ENCODE measurements at regions not wholly inside any gene's neighbourhood (a gene's known extent, or its start where the extent isn't known, plus 50 kb on each side); places are given as distances from the start of the nearest gene placed in this dataset.

DNA sequence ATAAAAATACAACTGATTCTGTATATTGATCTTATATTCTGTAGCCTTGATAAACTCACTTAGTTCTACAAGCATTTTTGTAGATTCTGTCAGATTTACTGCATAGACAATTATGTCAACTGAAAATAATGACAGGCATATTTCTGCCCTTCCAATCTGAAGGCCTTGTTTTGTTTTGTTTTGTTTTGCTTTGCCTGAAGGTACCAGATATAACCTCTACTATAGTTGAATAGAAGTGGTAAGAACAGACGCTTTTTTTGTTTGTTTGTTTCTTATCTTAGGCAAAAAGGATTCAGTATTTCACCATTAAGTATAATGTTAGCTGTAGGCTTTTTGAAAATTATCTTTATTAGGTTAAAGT, 64.6 kb upstream of the RSPO3 start:
- no peak for TF ChIP-seq CTBP1 (IDR thresholded peaks at IDR 0.05; ENCODE audit: borderline replicate concordance)
- TF ChIP-seq TARDBP (IDR thresholded peaks at IDR 0.05) = no peak
- no peak for TF ChIP-seq FOXK2 (IDR thresholded peaks at IDR 0.05)
- TF ChIP-seq FOXM1 (IDR thresholded peaks at IDR 0.05; ENCODE audit: borderline replicate concordance) = no peak
- TF ChIP-seq NFRKB (IDR thresholded peaks at IDR 0.05) = no peak
- no peak for TF ChIP-seq SUZ12 (IDR thresholded peaks at IDR 0.05)
- TF ChIP-seq SP1 (IDR thresholded peaks at IDR 0.05) = no peak
- no peak for TF ChIP-seq ARNT (IDR thresholded peaks at IDR 0.05)
- TF ChIP-seq BHLHE40 (IDR thresholded peaks at IDR 0.05; ENCODE audit: borderline replicate concordance) = no peak
- no peak for TF ChIP-seq ELF4 (IDR thresholded peaks at IDR 0.05)
- ChIA-PET CTCF (no interaction called here), POLR2A (no interaction called here)
- DNase-seq (ENCODE audit: extremely low spot score) = no peak

DNA sequence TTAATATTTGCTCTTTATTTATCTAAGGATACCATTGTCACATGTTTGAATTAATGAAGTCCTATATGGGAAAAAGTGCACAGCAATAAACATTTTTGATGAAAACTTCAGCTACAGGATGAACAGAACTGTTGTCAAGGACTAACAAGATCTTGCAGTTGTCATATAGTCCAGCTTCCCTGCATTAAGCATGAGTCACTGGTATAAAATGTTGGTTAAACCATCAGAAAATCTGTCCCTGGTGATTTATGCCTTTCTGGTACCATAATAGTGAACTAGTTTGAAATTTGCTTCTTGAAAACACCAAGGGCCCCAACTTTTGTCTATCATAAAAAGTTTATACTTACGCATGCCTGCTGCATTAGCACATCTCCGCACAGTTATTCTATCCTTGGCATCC, 60.4 kb upstream of the RSPO3 start:
- no peak for DNase-seq (ENCODE audit: extremely low spot score)
- CTCF ChIA-PET = no interaction called here
- TF ChIP-seq, protein P1, sequence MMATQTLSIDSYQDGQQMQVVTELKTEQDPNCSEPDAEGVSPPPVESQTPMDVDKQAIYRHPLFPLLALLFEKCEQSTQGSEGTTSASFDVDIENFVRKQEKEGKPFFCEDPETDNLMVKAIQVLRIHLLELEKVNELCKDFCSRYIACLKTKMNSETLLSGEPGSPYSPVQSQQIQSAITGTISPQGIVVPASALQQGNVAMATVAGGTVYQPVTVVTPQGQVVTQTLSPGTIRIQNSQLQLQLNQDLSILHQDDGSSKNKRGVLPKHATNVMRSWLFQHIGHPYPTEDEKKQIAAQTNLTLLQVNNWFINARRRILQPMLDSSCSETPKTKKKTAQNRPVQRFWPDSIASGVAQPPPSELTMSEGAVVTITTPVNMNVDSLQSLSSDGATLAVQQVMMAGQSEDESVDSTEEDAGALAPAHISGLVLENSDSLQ (IDR thresholded peaks at IDR 0.05) = no peak
- TF ChIP-seq TARDBP (IDR thresholded peaks at IDR 0.05) = no peak

DNA sequence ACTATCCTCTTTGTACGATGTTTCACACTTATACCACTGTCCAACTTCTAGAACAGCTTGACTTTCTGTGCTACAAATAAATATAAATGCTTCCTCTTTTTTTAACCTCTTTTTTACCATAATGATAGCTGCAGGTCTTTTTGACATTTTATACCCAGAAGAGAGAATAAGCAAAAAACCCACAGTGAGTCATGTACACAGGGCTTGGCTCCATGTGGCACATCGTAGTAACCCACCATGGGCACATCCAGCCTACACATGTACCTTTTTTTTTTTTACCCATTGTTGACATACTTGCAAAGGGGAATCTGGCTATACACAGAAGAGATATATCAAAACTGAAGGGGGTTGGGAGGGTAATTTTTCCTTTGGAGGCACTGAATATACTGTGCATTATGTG, 59.5 kb upstream of the RSPO3 start:
- no peak for TF ChIP-seq CTBP1 (IDR thresholded peaks at IDR 0.05; ENCODE audit: borderline replicate concordance)
- no peak for TF ChIP-seq TARDBP (IDR thresholded peaks at IDR 0.05)
- no peak for TF ChIP-seq LEF1 (IDR thresholded peaks at IDR 0.05; ENCODE audit: borderline replicate concordance)
- no peak for TF ChIP-seq SP1 (IDR thresholded peaks at IDR 0.05)
- TF ChIP-seq ZNF384 (IDR thresholded peaks at IDR 0.05) = no peak
- TF ChIP-seq L3MBTL2 (conservative IDR thresholded peaks at IDR 0.05) = no peak
- TF ChIP-seq ARNT (IDR thresholded peaks at IDR 0.05) = no peak
- no peak for TF ChIP-seq NFRKB (IDR thresholded peaks at IDR 0.05)
- TF ChIP-seq, protein P1 (IDR thresholded peaks at IDR 0.05) = no peak
- TF ChIP-seq ELF4 (IDR thresholded peaks at IDR 0.05) = no peak
- TF ChIP-seq FOXA1 (IDR thresholded peaks at IDR 0.05) = no peak
- TF ChIP-seq SUZ12 (IDR thresholded peaks at IDR 0.05) = no peak
- no peak for TF ChIP-seq BHLHE40 (IDR thresholded peaks at IDR 0.05; ENCODE audit: borderline replicate concordance)
- TF ChIP-seq FOXK2 (IDR thresholded peaks at IDR 0.05) = no peak
- no peak for TF ChIP-seq FOXM1 (IDR thresholded peaks at IDR 0.05; ENCODE audit: borderline replicate concordance)
- no peak for TF ChIP-seq HDGF (IDR thresholded peaks at IDR 0.05; ENCODE audit: borderline replicate concordance)
- CTCF ChIA-PET = no interaction called here
- POLR2A ChIA-PET = no interaction called here
- no peak for DNase-seq (ENCODE audit: extremely low spot score)

More for the DNA sequence above, 60.4 kb upstream of the RSPO3 start:
- POLR2A ChIA-PET = no interaction called here

Data from HEK293T (cell line).